GM18951 (cell line): ENCODE measurements at regions not wholly inside any gene's neighbourhood (a gene's known extent, or its start where the extent isn't known, plus 50 kb on each side); places are given as distances from the start of the nearest gene placed in this dataset.

ENCODE experiments used
- POLR2A ChIP-seq: IDR thresholded peaks from 4 replicates; pipeline ENCODE4 v1.6.1; 2011; ENCODE audit warnings: mild to moderate bottlenecking; ENCODE audit not compliant: insufficient read length, insufficient read depth; ENCODE audit errors: extremely low read depth
- in situ Hi-C: fragments of 300-500 bp; cut with MboI; formaldehyde crosslinking; loops from one replicate; pipeline ENCODE4 v1.12.0; 2022; ENCODE audit warnings: low sequenced_read_pairs, mixed read lengths, inconsistent platforms; ENCODE audit not compliant: unreplicated experiment

GRCh38 chr2:199115169-199115568, 342.6 kb downstream of the SATB2 start:
- in situ Hi-C loops: no loop called here
- TF ChIP-seq POLR2A: no peak

GRCh38 chr2:199113111-199113510, 344.6 kb downstream of the SATB2 start:
- in situ Hi-C loops: no loop called here
- TF ChIP-seq POLR2A: no peak

GRCh38 chr2:199111458-199111857, 346.3 kb downstream of the SATB2 start:
- in situ Hi-C loops: no loop called here
- TF ChIP-seq POLR2A: no peak

- TF ChIP-seq POLR2A: no peak
- in situ Hi-C loops: no loop called here
Observed at GRCh38 chr2:199108056-199108455, 349.7 kb downstream of the SATB2 start.

- TF ChIP-seq POLR2A: no peak
- in situ Hi-C loops: no loop called here
Observed at GRCh38 chr2:199105826-199106225, 351.9 kb downstream of the SATB2 start.

- no peak for TF ChIP-seq POLR2A
- in situ Hi-C loops: no loop called here
Observed at GRCh38 chr2:199101487-199101886, 356.3 kb downstream of the SATB2 start.

GRCh38 chr2:199100326-199101110, 357.2 kb downstream of the SATB2 start:
- in situ Hi-C loops: no loop called here
- TF ChIP-seq POLR2A: no peak

GRCh38 chr2:199092419-199092818, 365.3 kb downstream of the SATB2 start:
- in situ Hi-C loops: no loop called here
- TF ChIP-seq POLR2A: no peak

- TF ChIP-seq POLR2A: no peak
- in situ Hi-C loops: no loop called here
Observed at GRCh38 chr2:199085261-199085660, 372.5 kb downstream of the SATB2 start.

GRCh38 chr2:199070322-199070949, 387.3 kb downstream of the SATB2 start:
- TF ChIP-seq POLR2A: no peak
- in situ Hi-C loops: no loop called here

- in situ Hi-C loops: no loop called here
- no peak for TF ChIP-seq POLR2A
Observed at GRCh38 chr2:199064201-199064600, 393.5 kb downstream of the SATB2 start.

- in situ Hi-C loops: no loop called here
- TF ChIP-seq POLR2A: no peak
Observed at GRCh38 chr2:199057936-199058335, 399.8 kb downstream of the SATB2 start.

GRCh38 chr2:199055336-199055735, 402.4 kb downstream of the SATB2 start:
- in situ Hi-C loops: no loop called here
- TF ChIP-seq POLR2A: no peak
